HG02973 (cell line): ENCODE measurements at regions not wholly inside any gene's neighbourhood (a gene's known extent, or its start where the extent isn't known, plus 50 kb on each side); places are given as distances from the start of the nearest gene placed in this dataset.

Source experiments
- ATAC-seq: cut with Tn5 transposase; IDR thresholded peaks from one replicate; pipeline ENCODE4 v1.9.1; 2021; ENCODE audit warnings: moderate library complexity; ENCODE audit not compliant: unreplicated experiment

- ATAC-seq = no peak
Measured at GRCh38 chr1:232292239-232292638, 337.7 kb downstream of the SIPA1L2 start.

GRCh38 chr1:232291681-232292080 lies 338.3 kb downstream of the SIPA1L2 start:
- ATAC-seq = no peak

- ATAC-seq = no peak
Measured at GRCh38 chr1:232291261-232291660, 338.7 kb downstream of the SIPA1L2 start.

GRCh38 chr1:232290570-232290969 lies 339.4 kb downstream of the SIPA1L2 start:
- no peak for ATAC-seq

GRCh38 chr1:232287676-232288569 lies 342.0 kb downstream of the SIPA1L2 start:
- no peak for ATAC-seq

GRCh38 chr1:232285138-232285537 lies 344.8 kb downstream of the SIPA1L2 start:
- no peak for ATAC-seq

- no peak for ATAC-seq
Measured at GRCh38 chr1:232283864-232284263, 346.1 kb downstream of the SIPA1L2 start.

GRCh38 chr1:232282498-232282897 lies 347.4 kb downstream of the SIPA1L2 start:
- no peak for ATAC-seq

GRCh38 chr1:232280910-232281309 lies 349.0 kb downstream of the SIPA1L2 start:
- ATAC-seq = no peak

- no peak for ATAC-seq
Measured at GRCh38 chr1:232279909-232280400, 350.0 kb downstream of the SIPA1L2 start.

- ATAC-seq = no peak
Measured at GRCh38 chr1:232278925-232279324, 351.0 kb downstream of the SIPA1L2 start.

GRCh38 chr1:232276651-232277050 lies 353.3 kb downstream of the SIPA1L2 start:
- no peak for ATAC-seq

GRCh38 chr1:232274999-232275710 lies 354.8 kb downstream of the SIPA1L2 start:
- ATAC-seq = no peak

- ATAC-seq = no peak
Measured at GRCh38 chr1:232274236-232274855, 355.6 kb downstream of the SIPA1L2 start.

GRCh38 chr1:232273011-232273410 lies 356.9 kb downstream of the SIPA1L2 start:
- ATAC-seq = no peak

GRCh38 chr1:232271991-232272589 lies 357.8 kb downstream of the SIPA1L2 start:
- no peak for ATAC-seq

- ATAC-seq = no peak
Measured at GRCh38 chr1:232271299-232271698, 358.6 kb downstream of the SIPA1L2 start.

GRCh38 chr1:232269988-232270387 lies 359.9 kb downstream of the SIPA1L2 start:
- ATAC-seq = no peak

GRCh38 chr1:232267837-232268598 lies 361.9 kb downstream of the SIPA1L2 start:
- no peak for ATAC-seq

- ATAC-seq = no peak
Measured at GRCh38 chr1:232267092-232267836, 362.7 kb downstream of the SIPA1L2 start.
